Bronchial epithelial cell (primary cell): ENCODE measurements at regions not wholly inside any gene's neighbourhood (a gene's known extent, or its start where the extent isn't known, plus 50 kb on each side); places are given as distances from the start of the nearest gene placed in this dataset.
"Not testable (repeated sequence)": the region's sequence is repeated elsewhere in the genome, so short reads cannot be mapped to it uniquely, and the experiment has no call there.

Experiments used
- DNase-seq: peaks from one replicate; pipeline ENCODE4 v3.0.0-alpha.2; 2010; ENCODE audit warnings: low read depth
- FAIRE-seq: peaks from 2 replicates; lab custom pipeline; 2011; peaks lifted over from hg19 to GRCh38; lab: Jason Lieb, UNC
- H3K27me3 ChIP-seq: 2 replicates; pipeline ENCODE4 v1.5.1; 2011; ENCODE audit warnings: low read length; ENCODE audit not compliant: control insufficient read depth, insufficient read depth
- H3K36me3 ChIP-seq: 2 replicates; pipeline ENCODE4 v1.5.1; 2011; ENCODE audit warnings: low read length; ENCODE audit not compliant: control insufficient read depth, insufficient read depth
- H3K4me3 ChIP-seq: 2 replicates; pipeline ENCODE4 v1.5.1; 2011; ENCODE audit warnings: mild to moderate bottlenecking, low read depth, low read length, control low read depth
- CTCF ChIP-seq: IDR thresholded peaks from 2 replicates; pipeline ENCODE4 v1.5.1; 2011; ENCODE audit warnings: mild to moderate bottlenecking, moderate library complexity, low read length, control low read depth, inconsistent platforms; ENCODE audit not compliant: insufficient read depth, severe bottlenecking

- DNase-seq = no peak
- no peak for FAIRE-seq
- Histone ChIP-seq H3K36me3 (no peaks in the 10 kb centered on the region), H3K4me3 (no peak overlapping the region), H3K27me3 (no peaks in the 10 kb centered on the region)
- no peak for TF ChIP-seq CTCF
Observed at GRCh38 chr1:78334952-78335351, 155.8 kb upstream of the PTGFR start.

GRCh38 chr1:78336751-78337150 lies 154.0 kb upstream of the PTGFR start:
- H3K27me3 ChIP-seq, H3K4me3 ChIP-seq, H3K36me3 ChIP-seq, FAIRE-seq, DNase-seq: not testable (repeated sequence)

GRCh38 chr1:78339490-78339889 lies 151.3 kb upstream of the PTGFR start:
- FAIRE-seq (no peak), DNase-seq (peak; percentile 85)
- Histone ChIP-seq H3K27me3 (no peaks in the 10 kb centered on the region), H3K4me3 (no peak overlapping the region), H3K36me3 (no peaks in the 10 kb centered on the region)
- no peak for TF ChIP-seq CTCF

GRCh38 chr1:78340006-78340405 lies 150.8 kb upstream of the PTGFR start:
- Histone ChIP-seq H3K4me3 (no peak overlapping the region), H3K36me3 (no peaks in the 10 kb centered on the region), H3K27me3 (no peaks in the 10 kb centered on the region)
- no peak for TF ChIP-seq CTCF
- DNase-seq (peak; percentile 90), FAIRE-seq (no peak)

GRCh38 chr1:78348496-78349284 lies 142.1 kb upstream of the PTGFR start:
- DNase-seq (no peak), FAIRE-seq (no peak)
- Histone ChIP-seq H3K4me3 (no peak overlapping the region), H3K36me3 (no peaks in the 10 kb centered on the region), H3K27me3 (no peaks in the 10 kb centered on the region)
- TF ChIP-seq CTCF = no peak

GRCh38 chr1:78351551-78352216 lies 139.1 kb upstream of the PTGFR start:
- Histone ChIP-seq H3K36me3 (no peaks in the 10 kb centered on the region), H3K4me3 (no peak overlapping the region), H3K27me3 (no peaks in the 10 kb centered on the region)
- DNase-seq (no peak), FAIRE-seq (no peak)
- no peak for TF ChIP-seq CTCF
